Pancreas (tissue), 10 donors: ENCODE measurements at regions not wholly inside any gene's neighbourhood (a gene's known extent, or its start where the extent isn't known, plus 50 kb on each side); places are given as distances from the start of the nearest gene placed in this dataset.

Experiments
- ATAC-seq, 4 donors: fragments of 200-7000 bp; cut with Tn5 transposase; one replicate each; pipeline versions ENCODE4 v1.8.0 to v1.9.1; 2020; ENCODE audit warnings: mild to moderate bottlenecking in 4 of 4, moderate library complexity in 4 of 4
- DNase-seq, 6 donors: peaks; one replicate each; pipeline ENCODE4 v3.0.0-alpha.2; 2020
- FAIRE-seq: peaks from 2 replicates; lab custom pipeline; 2012; peaks lifted over from hg19 to GRCh38; lab: Jason Lieb, UNC
- H3K27ac ChIP-seq, 4 donors: fragments of 200-600 bp; sonication (generic); 1 replicate in 3 of 4; 2 replicates in 1 of 4; pipeline versions ENCODE4 v1.5.0 to v1.8.0; 2020
- H3K27me3 ChIP-seq, 4 donors: fragments of 200-600 bp; one replicate each; pipeline ENCODE4 v1.8.0; 2021
- H3K36me3 ChIP-seq, 3 donors: fragments of 200-600 bp; sonication (generic) in 1 of 3; one replicate each; pipeline versions ENCODE4 v1.5.0 to v1.8.0; 2020 to 2021
- H3K4me1 ChIP-seq, 3 donors: fragments of 200-600 bp; one replicate each; pipeline ENCODE4 v1.8.0; 2021
- H3K4me3 ChIP-seq, 4 donors: fragments of 200-600 bp; sonication (generic) in 2 of 4; one replicate each; pipeline versions ENCODE4 v1.5.0 to v1.8.0; 2020 to 2021
- H3K9me3 ChIP-seq, 4 donors: fragments of 200-600 bp; one replicate each; pipeline ENCODE4 v1.8.0; 2021
- CTCF ChIP-seq, 4 donors: fragments of 200-600 bp; sonication (generic) in 3 of 4; IDR thresholded peaks; one replicate each; pipeline versions ENCODE4 v1.5.0 to v1.8.0; 2021; ENCODE audit warnings: antibody characterized with exemption in 4 of 4
- WGBS, 2 donors: extraction: QIAGEN DNeasy Blood & Tissue Kit; methylation state at CpG; one replicate each; pipeline ENCODE4 v1.1.7; 2013; 5-methylcytosine and 5-hydroxymethylcytosine counted together
- intact Hi-C, 3 donors: fragments of 100-400 bp; cut with DNase I; formaldehyde crosslinking; loops; one replicate each; pipeline versions ENCODE4 v1.11.1 to v1.14.2; 2022
- donor health status: healthy with polysubstance abuse.
- donor health status: DM: no; HTN: no; CAD: no; lungs with moderate emphysema.
- donor health status: DM: no; HTN: no; CAD: no.
- donor health status: control.
- donor health status: control.
- donor health status: Bipolar disorder and iron deficiency.
- donor health status: DM: yes; HTN: yes; CAD: no.
- donor health status: DM: no; HTN: no; CAD: no.
- donor health status: DM: no; HTN: no; CAD: no.
- donor health status: DM: yes; HTN: yes; CAD: no.

DNA sequence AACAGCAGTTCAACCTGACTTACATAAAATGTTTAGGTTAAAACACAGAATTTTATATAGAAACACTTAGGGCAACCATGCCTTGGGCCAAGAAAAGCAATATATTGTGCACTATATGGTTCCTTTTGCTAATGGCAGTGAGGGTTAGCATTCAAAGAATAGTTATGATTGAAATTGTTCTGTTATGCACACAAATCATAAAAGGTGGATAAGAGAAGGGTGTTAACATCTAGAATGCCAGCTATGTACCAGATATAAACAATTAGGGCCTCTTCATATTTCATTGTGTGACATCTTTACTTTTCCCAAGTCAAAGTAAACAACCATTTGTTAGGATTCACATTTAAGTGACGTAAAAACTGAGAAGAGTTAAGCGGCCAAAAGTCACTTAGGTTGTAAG lies 308.0 kb upstream of the B3GALT2 start:
- intact Hi-C loops, result no loop called here
- H3K9me3 ChIP-seq, result no peaks in the 10 kb centered on the region
- DNase-seq, result no peak
- ATAC-seq, result no peak
- H3K4me3 ChIP-seq, result no peak overlapping the region
- H3K27me3 ChIP-seq, result no peaks in the 10 kb centered on the region
- H3K36me3 ChIP-seq, result no peaks in the 10 kb centered on the region
- no peak for TF ChIP-seq CTCF (IDR thresholded peaks at IDR 0.05)
- H3K27ac ChIP-seq, result no peak overlapping the region
- 44% methylated on average over 2 of the region's 2 CpGs for WGBS, 2 donors
- no peak for FAIRE-seq
- no peaks in the 10 kb centered on the region for H3K4me1 ChIP-seq

GRCh38 chr1:193489191-193489590 lies 302.8 kb upstream of the B3GALT2 start:
- TF ChIP-seq CTCF (IDR thresholded peaks at IDR 0.05), result no peak

DNA sequence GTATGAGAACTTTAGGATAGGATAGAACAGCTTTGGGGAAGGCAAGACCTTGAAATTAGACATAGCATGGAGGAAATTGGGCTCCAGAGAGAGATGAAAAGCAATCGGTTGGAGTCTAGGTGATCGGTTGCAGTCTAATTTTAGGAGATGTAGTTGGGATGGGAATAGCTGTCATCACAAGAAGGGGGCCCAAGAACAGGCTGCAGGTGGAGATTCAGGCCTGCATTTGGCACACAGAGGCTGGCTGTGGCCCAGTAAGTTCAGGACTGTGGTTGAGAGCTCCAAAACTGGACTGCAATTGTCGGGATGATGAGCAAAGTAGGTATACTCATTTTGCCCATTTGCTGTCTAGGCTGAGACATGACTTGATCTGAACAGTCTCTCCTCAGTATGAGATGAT lies 301.3 kb upstream of the B3GALT2 start:
- 89 to 98% methylated on average over 3 of the region's 3 CpGs for WGBS, 2 donors
- no peaks in the 10 kb centered on the region for H3K9me3 ChIP-seq
- DNase-seq (no peak), ATAC-seq (no peak), FAIRE-seq (no peak)
- H3K27me3 ChIP-seq, result no peaks in the 10 kb centered on the region
- TF ChIP-seq CTCF (IDR thresholded peaks at IDR 0.05), result no peak
- no peaks in the 10 kb centered on the region for H3K36me3 ChIP-seq
- intact Hi-C loops, result no loop called here
- no peaks in the 10 kb centered on the region for H3K4me1 ChIP-seq
- no peak overlapping the region for H3K27ac ChIP-seq
- no peak overlapping the region for H3K4me3 ChIP-seq

More at GRCh38 chr1:193489191-193489590, 302.8 kb upstream of the B3GALT2 start:
- H3K27me3 ChIP-seq, result no peaks in the 10 kb centered on the region
- DNase-seq, result no peak
- ATAC-seq, result no peak
- no peaks in the 10 kb centered on the region for H3K9me3 ChIP-seq
- no peak for FAIRE-seq
- no peak overlapping the region for H3K27ac ChIP-seq
- H3K4me1 ChIP-seq, result no peaks in the 10 kb centered on the region
- intact Hi-C loops, result no loop called here
- no peaks in the 10 kb centered on the region for H3K36me3 ChIP-seq
- no peak overlapping the region for H3K4me3 ChIP-seq

GRCh38 chr1:193486671-193487229 lies 300.3 kb upstream of the B3GALT2 start:
- no peak for TF ChIP-seq CTCF (IDR thresholded peaks at IDR 0.05)
- no peaks in the 10 kb centered on the region for H3K27me3 ChIP-seq
- FAIRE-seq (no peak), ATAC-seq (peak in 1 of 4 donors; percentile 28), DNase-seq (no peak)
- WGBS, 2 donors, result 49 to 58% methylated on average over 1 of the region's 1 CpG
- H3K27ac ChIP-seq, result no peak overlapping the region
- H3K9me3 ChIP-seq, result no peaks in the 10 kb centered on the region
- intact Hi-C loops, result no loop called here
- no peaks in the 10 kb centered on the region for H3K4me1 ChIP-seq
- H3K4me3 ChIP-seq, result no peak overlapping the region
- no peaks in the 10 kb centered on the region for H3K36me3 ChIP-seq

- ATAC-seq (no peak), FAIRE-seq (no peak), DNase-seq (no peak)
- Histone ChIP-seq H3K9me3 (no peaks in the 10 kb centered on the region), H3K4me3 (no peak overlapping the region), H3K27me3 (no peaks in the 10 kb centered on the region), H3K4me1 (no peaks in the 10 kb centered on the region), H3K36me3 (no peaks in the 10 kb centered on the region), H3K27ac (no peak overlapping the region)
- intact Hi-C loops, result no loop called here
- no peak for TF ChIP-seq CTCF (IDR thresholded peaks at IDR 0.05)
- 33 to 73% methylated on average over 1 of the region's 1 CpG for WGBS, 2 donors
Observed at GRCh38 chr1:193480755-193481154, 294.3 kb upstream of the B3GALT2 start.
